ENCODE measurements at regions not wholly inside any gene's neighbourhood (a gene's known extent, or its start where the extent isn't known, plus 50 kb on each side); places are given as distances from the start of the nearest gene placed in this dataset.

GRCh38 chr6:111957623-111958315 lies 84.5 kb upstream of the FYN start:
- Mint-ChIP-seq H3K4me1 (no peaks in the 10 kb centered on the region), H3K27ac (no peak overlapping the region), H3K4me3 (no peak overlapping the region), H3K27me3 (peaks cover 7% of the 10 kb centered on the region), H3K36me3 (ENCODE audit: low read depth) (no peaks in the 10 kb centered on the region), H3K9me3 (no peaks in the 10 kb centered on the region)
- ChIA-PET CTCF (no interaction called here), POLR2A (interaction anchor here (0.6 kb wide), 1 partner anchor 21 kb away, joined by 3 read pairs; no protein-coding TSS in a partner anchor)
- no peak for TF ChIP-seq CTCF (IDR thresholded peaks at IDR 0.05)
- no peak for DNase-seq
- no peak for ATAC-seq (ENCODE audit: low read depth)
- intact Hi-C loops (cut with micrococcal nuclease) = no loop called here

GRCh38 chr6:111958534-111958933 lies 85.3 kb upstream of the FYN start:
- H3K27ac Mint-ChIP-seq = no peak overlapping the region
- no peak overlapping the region for H3K4me3 Mint-ChIP-seq
- H3K36me3 Mint-ChIP-seq (ENCODE audit: low read depth) = no peaks in the 10 kb centered on the region

GRCh38 chr6:111959766-111960165 lies 86.5 kb upstream of the FYN start:
- ATAC-seq (ENCODE audit: low read depth) (no peak), DNase-seq (no peak)
- Mint-ChIP-seq H3K9me3 (no peaks in the 10 kb centered on the region), H3K27me3 (peaks cover 3% of the 10 kb centered on the region), H3K4me3 (no peak overlapping the region), H3K4me1 (no peaks in the 10 kb centered on the region), H3K27ac (no peak overlapping the region), H3K36me3 (ENCODE audit: low read depth) (no peaks in the 10 kb centered on the region)
- ChIA-PET CTCF (no interaction called here), POLR2A (no interaction called here)
- intact Hi-C loops (cut with micrococcal nuclease) = no loop called here
- no peak for TF ChIP-seq CTCF (IDR thresholded peaks at IDR 0.05)

More at GRCh38 chr6:111958534-111958933, 85.3 kb upstream of the FYN start:
- ChIA-PET CTCF (no interaction called here), POLR2A (no interaction called here)
- no peaks in the 10 kb centered on the region for H3K9me3 Mint-ChIP-seq
- DNase-seq = no peak
- ATAC-seq (ENCODE audit: low read depth) = no peak
- TF ChIP-seq CTCF (IDR thresholded peaks at IDR 0.05) = no peak
- H3K4me1 Mint-ChIP-seq = no peaks in the 10 kb centered on the region
- peaks cover 3% of the 10 kb centered on the region for H3K27me3 Mint-ChIP-seq
- intact Hi-C loops (cut with micrococcal nuclease) = no loop called here

- Mint-ChIP-seq H3K4me3 (no peak overlapping the region), H3K4me1 (no peaks in the 10 kb centered on the region), H3K9me3 (no peaks in the 10 kb centered on the region), H3K27ac (no peak overlapping the region), H3K36me3 (ENCODE audit: low read depth) (no peaks in the 10 kb centered on the region), H3K27me3 (peaks cover 9% of the 10 kb centered on the region)
- no peak for ATAC-seq (ENCODE audit: low read depth)
- no peak for TF ChIP-seq CTCF (IDR thresholded peaks at IDR 0.05)
- intact Hi-C loops (cut with micrococcal nuclease) = no loop called here
- ChIA-PET POLR2A (no interaction called here), CTCF (no interaction called here)
- no peak for DNase-seq
Observed at GRCh38 chr6:111967131-111967530, 86.8 kb upstream of the CCN6 start.

- intact Hi-C loops (cut with micrococcal nuclease) = no loop called here
- CTCF ChIA-PET = interaction anchor here (0.6 kb wide), 1 partner anchor 1115 kb away, joined by 4 read pairs; no protein-coding TSS in a partner anchor
- Mint-ChIP-seq H3K9me3 (no peaks in the 10 kb centered on the region), H3K27ac (no peak overlapping the region), H3K36me3 (ENCODE audit: low read depth) (no peaks in the 10 kb centered on the region), H3K4me3 (no peak overlapping the region), H3K4me1 (no peaks in the 10 kb centered on the region), H3K27me3 (peaks cover 9% of the 10 kb centered on the region)
- POLR2A ChIA-PET = no interaction called here
- no peak for DNase-seq
- no peak for TF ChIP-seq CTCF (IDR thresholded peaks at IDR 0.05)
- ATAC-seq (ENCODE audit: low read depth) = no peak
Observed at GRCh38 chr6:111970426-111970825, 83.5 kb upstream of the CCN6 start.

All from activated B cell treated with CpG ODN at 0.5 μM for 24 hours (primary cell).